ENCODE measurements at regions not wholly inside any gene's neighbourhood (a gene's known extent, or its start where the extent isn't known, plus 50 kb on each side); places are given as distances from the start of the nearest gene placed in this dataset.
"Not testable (repeated sequence)": the region's sequence is repeated elsewhere in the genome, so short reads cannot be mapped to it uniquely, and the experiment has no call there.

GRCh38 chr2:111605798-111606197, 278.2 kb downstream of the ANAPC1 start:
- DNase-seq (ENCODE audit: low read depth, low spot score); in situ Hi-C loops (cut with HindIII; ENCODE audit: low sequenced_read_pairs); H3K4me3 ChIP-seq (ENCODE audit: low read depth, low read length): not testable (repeated sequence)

DNA sequence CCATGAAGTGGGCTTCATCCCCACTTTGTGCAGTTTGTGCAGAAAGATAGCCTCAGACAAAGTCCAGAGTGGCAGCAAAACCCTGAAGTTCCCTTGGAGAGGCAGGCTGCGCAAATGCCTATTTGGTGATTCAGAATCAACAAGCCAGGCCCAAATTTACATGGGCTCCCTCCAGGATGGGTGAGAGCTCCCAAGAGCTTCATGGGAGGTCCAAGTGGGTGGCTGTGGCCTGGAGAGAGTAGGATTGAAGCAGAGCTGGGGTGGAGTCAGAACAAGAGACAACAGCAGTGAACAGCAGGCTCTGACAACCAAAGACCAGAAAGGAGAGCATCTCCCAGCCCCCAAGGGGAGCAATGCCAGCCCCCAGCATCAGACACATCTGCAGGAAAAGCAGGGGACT, 277.4 kb downstream of the ANAPC1 start:
- H3K4me3 ChIP-seq (ENCODE audit: low read depth, low read length); DNase-seq (ENCODE audit: low read depth, low spot score); in situ Hi-C loops (cut with HindIII; ENCODE audit: low sequenced_read_pairs): not testable (repeated sequence)

- in situ Hi-C loops (cut with HindIII; ENCODE audit: low sequenced_read_pairs); H3K4me3 ChIP-seq (ENCODE audit: low read depth, low read length); DNase-seq (ENCODE audit: low read depth, low spot score): not testable (repeated sequence)
Observed at GRCh38 chr2:111609146-111609844, 274.7 kb downstream of the ANAPC1 start.

DNA sequence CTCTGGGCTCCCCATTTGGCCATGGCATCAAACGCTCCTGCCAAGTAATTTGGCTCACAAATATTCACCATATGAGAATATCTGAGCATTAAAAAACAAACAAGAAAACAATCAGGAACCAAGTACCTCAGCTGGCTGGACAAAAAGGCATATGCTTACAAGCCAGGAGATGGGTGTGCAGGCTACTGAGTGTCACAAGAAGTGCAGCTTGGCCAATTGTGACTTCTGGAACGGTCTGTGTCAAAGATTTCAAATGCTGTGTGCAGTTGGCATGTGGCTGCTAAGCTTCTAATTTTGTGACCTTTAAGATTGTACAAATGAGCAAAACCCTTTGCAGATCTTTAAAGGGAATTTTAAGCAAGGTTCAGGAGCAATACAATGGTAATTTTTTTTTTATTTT, 274.0 kb downstream of the ANAPC1 start:
- H3K4me3 ChIP-seq (ENCODE audit: low read depth, low read length); in situ Hi-C loops (cut with HindIII; ENCODE audit: low sequenced_read_pairs); DNase-seq (ENCODE audit: low read depth, low spot score): not testable (repeated sequence)

GRCh38 chr2:111616651-111617218, 267.3 kb downstream of the ANAPC1 start:
- no peak for DNase-seq (ENCODE audit: low read depth, low spot score)
- H3K4me3 ChIP-seq (ENCODE audit: low read depth, low read length): no peak overlapping the region
- no peak for TF ChIP-seq CTCF (IDR thresholded peaks at IDR 0.05; ENCODE audit: low read depth, low read length)
- in situ Hi-C loops (cut with HindIII; ENCODE audit: low sequenced_read_pairs): no loop called here

- TF ChIP-seq CTCF (IDR thresholded peaks at IDR 0.05; ENCODE audit: low read depth, low read length): no peak
- in situ Hi-C loops (cut with HindIII; ENCODE audit: low sequenced_read_pairs): no loop called here
- peak; percentile 50 for DNase-seq (ENCODE audit: low read depth, low spot score)
- no peak overlapping the region for H3K4me3 ChIP-seq (ENCODE audit: low read depth, low read length)
Observed at GRCh38 chr2:111617299-111618225, 266.4 kb downstream of the ANAPC1 start.

DNA sequence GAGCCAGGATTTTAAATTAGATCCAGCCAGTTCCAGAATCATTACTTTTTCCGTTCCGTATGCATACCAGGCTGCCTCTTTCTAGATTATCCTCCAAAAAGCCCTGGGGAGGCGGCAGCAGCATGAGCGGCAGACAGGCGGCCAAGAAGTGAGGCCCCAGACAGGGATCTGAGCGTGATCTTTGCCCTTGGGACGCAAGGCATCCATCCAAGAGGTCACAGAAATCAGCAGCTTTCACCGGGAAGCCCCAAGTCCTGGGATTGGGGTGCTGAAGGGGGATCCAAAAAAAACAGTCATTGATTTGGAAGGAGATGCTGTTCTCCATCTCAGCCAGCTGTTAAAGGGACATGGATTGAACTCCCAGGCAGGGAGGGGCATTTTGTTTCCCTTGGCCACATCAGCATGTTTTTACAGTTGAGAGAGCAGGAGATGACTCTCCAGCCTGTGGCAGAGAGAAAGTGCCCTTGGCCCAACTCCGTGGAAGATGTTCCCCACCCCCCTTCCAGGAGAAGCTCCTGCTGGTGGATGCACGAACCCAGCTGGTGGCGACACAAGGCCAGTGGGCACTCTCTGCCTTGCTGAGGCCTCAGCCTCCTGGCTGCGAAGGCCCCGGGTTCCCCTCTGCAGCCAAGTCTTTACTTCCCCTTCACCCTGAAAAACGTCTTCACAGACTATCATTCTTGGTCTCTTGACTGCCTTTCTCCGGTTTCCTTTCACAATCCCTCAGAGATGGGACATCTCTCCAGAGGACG, 265.6 kb downstream of the ANAPC1 start:
- peak; percentile 42 for DNase-seq (ENCODE audit: low read depth, low spot score)
- H3K4me3 ChIP-seq (ENCODE audit: low read depth, low read length): no peak overlapping the region
- in situ Hi-C loops (cut with HindIII; ENCODE audit: low sequenced_read_pairs): no loop called here
- TF ChIP-seq CTCF (IDR thresholded peaks at IDR 0.05; ENCODE audit: low read depth, low read length): no peak

DNA sequence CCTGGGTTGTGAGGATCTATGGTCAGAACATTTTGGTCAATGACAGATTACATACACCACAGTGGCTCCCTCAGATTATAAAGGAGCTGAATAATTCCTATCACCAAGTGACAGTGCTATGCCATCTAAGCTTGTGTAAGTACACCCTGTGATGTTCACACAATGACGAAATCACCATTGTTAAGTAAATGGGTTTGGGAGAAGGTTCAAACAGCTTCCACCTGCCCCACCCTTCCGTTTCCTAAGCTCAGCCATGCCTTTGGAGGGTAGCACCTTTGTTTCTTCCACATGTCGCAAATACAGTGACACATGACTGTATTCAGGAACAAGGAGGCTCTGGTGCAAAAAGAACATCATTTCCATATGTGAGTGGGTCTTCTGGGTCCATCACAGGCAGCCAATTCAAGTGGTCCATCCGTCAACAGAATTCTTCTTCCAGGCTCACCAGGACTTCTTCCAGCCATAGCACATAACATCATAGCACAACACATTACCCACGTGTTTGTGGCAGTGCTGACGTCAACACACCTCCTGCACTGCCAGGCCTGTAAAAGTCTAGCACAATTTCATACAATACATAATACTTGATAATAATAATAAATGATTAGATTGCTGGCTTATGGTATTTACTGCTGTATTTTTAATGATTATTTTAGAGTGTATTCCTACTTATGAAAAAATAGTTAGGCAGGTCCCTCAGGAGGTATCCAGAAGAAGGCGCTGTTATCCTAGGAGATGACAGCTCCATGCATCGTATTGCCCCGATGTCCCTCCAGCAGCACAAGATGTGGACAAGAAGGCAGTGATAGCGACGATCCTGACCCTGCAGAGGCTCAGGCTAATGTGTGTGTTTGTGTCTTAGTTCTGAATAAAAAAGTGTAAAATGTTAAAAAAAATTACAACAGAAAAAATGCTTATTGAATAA, 264.8 kb downstream of the ANAPC1 start:
- TF ChIP-seq CTCF (IDR thresholded peaks at IDR 0.05; ENCODE audit: low read depth, low read length): peak; percentile 19
- in situ Hi-C loops (cut with HindIII; ENCODE audit: low sequenced_read_pairs): no loop called here
- no peak for DNase-seq (ENCODE audit: low read depth, low spot score)
- H3K4me3 ChIP-seq (ENCODE audit: low read depth, low read length): no peak overlapping the region

All from astrocyte of the spinal cord (primary cell).